Stimulated activated CD4-positive, alpha-beta T cell treated with anti-CD3 and anti-CD28 coated beads, Interleukin-15, amount 100 ng/mL, for 48 hours (primary cell): ENCODE measurements at regions not wholly inside any gene's neighbourhood (a gene's known extent, or its start where the extent isn't known, plus 50 kb on each side); places are given as distances from the start of the nearest gene placed in this dataset.
A peak's percentile ranks its signal among the peaks of the same experiment; 100 is the strongest.

Experiments used
- DNase-seq, 2 donors: peaks; one replicate each; pipeline ENCODE4 v3.0.0-alpha.2; 2020; ENCODE audit warnings: low read depth in 2 of 2

GRCh38 chr2:147366279-147366678 lies 478.6 kb upstream of the ACVR2A start:
- no peak for DNase-seq

DNA sequence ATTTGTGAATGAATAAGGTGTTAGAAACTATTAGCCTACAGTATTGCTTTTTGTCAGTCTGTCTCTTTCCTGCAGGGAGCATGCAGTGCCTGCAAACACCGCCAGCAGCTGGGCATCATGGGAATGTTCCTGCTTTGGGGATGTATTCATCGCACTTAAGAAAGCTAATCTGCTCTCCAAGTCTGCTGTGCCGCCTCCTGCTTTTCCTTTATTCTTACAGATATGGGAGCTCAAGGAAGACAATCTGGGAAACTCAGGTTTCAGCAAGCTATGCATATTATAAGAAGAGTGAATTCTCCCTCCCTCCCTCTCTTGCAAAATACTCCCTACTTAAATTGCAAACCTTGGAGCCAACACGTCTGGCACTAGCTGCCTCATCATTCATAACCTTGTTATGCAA lies 479.2 kb upstream of the ACVR2A start:
- DNase-seq: no peak

- no peak for DNase-seq
Measured at GRCh38 chr2:147364597-147364996, 480.2 kb upstream of the ACVR2A start.

DNA sequence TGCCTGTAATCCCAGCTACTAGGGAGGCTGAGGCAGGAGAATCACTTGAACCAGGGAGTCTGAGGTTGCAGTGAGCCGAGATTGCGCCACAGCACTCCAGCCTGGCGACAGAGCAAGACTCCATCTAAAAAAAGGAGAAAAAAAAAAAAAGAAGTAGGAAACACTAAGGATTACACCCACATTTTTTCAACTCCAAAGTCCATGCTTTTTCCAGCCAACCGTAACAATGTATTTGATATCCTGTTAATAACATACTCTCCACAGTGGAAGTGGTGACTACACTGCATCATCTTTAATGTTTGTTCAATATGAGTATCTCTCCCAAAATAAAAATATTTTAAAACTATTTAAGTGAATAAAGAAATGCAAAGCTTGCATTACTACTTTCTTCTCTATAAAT lies 481.6 kb upstream of the ACVR2A start:
- no peak for DNase-seq

GRCh38 chr2:147358375-147358774 lies 486.5 kb upstream of the ACVR2A start:
- no peak for DNase-seq

GRCh38 chr2:147356157-147356556 lies 488.7 kb upstream of the ACVR2A start:
- no peak for DNase-seq

DNA sequence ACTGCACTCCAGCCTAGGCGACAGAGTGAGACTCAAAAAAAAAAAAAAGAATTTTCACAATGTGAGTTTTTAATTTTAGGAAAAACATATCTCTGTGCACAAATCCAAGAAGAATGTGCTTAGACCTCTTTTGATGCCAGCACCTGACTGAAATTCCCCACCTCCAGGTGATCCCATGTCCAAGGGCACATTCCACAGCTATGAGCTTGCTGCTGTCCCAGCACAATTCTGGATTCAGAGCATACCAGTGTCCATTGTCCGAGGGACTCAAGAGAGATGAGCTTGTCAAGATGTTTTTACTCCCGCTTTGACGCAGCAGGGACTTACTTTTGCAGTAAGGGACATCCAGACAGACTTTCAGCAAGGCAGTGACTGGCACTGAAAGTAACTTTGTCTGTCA lies 489.1 kb upstream of the ACVR2A start:
- no peak for DNase-seq

DNA sequence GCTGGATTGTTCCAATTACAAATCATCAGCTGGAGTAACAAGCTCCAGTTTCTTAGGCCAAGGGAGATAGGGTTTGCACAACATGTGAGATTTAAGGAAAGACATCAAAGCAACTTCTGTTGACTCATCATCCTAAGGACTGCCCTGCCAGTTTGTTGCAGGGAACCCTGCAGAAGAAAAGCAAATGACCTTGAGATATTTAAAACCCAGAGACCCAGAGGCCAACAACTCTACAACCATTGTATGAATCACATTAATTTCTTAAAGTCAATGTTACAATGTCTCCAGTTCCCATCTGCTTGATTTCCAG lies 491.8 kb upstream of the ACVR2A start:
- no peak for DNase-seq

DNA sequence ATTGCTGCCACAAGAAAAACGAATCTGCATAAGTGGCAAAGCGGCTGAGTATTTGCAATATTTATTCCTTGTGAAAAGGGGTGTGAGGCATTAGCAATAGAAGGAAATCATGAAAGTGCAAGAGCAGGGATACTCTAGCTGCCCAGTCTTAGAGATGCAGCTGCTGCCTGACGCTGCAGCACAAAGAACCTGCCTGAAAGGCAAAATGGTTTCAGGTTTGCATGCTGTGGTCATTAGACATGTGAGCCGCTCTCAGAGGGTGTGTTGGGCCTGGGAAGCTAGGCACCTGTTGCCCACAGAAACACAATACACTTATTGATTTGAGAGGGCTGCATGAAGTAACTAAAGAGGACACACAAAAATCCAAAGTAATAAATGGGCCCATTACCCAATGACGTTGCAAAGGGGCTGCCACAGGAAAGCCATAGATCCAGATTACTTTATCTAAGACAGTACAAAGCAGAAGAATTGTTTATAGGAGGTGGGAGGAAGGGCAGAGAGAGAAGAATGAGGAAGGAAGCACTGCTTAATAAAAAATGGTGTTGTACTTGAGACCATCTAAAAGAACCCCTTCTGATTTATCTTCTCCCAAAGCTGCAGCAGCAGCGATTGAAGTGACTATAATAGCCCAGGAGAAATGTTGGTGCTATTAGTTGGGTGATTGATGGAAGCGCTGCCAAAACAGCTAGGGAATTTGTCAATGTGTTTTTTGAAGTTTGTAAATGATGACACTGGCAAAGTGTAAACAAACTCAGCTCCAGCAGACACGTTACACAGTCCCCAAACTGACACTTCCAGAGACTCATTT lies 492.4 kb upstream of the ACVR2A start:
- DNase-seq: no peak

GRCh38 chr2:147351784-147352183 lies 493.0 kb upstream of the ACVR2A start:
- DNase-seq: no peak

DNA sequence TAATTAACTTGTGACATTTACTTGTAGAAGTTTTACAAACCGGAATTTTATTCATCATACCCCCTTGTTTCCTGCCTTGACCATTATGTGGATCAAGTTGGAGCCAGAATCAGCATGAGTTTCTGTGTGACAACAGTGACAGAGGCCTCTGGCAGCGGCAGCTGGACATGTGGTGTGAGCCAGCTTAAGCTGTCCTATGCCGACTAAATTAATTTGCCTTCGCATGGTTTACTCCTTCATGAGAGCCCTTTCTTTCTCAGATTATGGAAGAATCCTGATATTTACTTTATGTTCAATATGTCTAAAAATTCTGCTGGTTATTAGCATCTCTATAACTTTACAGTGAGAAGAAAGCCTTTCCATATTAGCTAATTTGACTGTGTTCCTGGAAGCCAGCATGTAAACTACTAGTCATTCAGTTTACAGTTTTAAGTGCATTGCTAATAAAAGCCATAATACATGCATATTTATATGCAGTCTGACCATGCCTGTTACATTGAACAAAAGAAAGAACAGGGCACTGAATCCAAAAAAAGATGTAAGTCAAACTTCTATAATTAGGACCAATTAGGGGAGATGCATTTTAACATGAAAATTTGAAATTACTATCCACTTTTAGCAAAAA lies 495.8 kb upstream of the ACVR2A start:
- DNase-seq: no peak

DNA sequence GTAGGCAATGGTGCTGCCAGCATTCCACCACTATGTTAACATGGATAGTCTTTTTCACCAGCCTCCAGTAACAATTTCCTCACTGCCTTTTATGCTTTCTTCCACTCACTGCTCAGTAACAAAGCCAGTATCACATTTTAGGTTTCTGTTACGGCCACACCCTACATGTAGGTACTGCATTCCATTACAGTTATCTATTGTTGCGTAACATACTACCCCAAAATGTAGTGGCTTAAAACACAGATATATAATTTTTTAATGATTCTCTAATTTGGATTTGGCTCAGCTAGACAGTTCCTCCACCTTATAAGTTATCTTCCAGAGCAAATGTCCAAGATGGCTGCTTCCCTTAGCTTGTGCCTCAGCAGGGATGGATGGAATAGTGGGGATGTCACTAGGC lies 498.7 kb upstream of the ACVR2A start:
- DNase-seq: no peak

GRCh38 chr2:147345246-147345645 lies 499.6 kb upstream of the ACVR2A start:
- DNase-seq: no peak

- no peak for DNase-seq
Measured at GRCh38 chr2:147342329-147342728, 502.5 kb upstream of the ACVR2A start.

- peak in 1 of 2 donors; percentile 42 for DNase-seq
Measured at GRCh38 chr2:147331790-147332419, 512.9 kb upstream of the ACVR2A start.

DNA sequence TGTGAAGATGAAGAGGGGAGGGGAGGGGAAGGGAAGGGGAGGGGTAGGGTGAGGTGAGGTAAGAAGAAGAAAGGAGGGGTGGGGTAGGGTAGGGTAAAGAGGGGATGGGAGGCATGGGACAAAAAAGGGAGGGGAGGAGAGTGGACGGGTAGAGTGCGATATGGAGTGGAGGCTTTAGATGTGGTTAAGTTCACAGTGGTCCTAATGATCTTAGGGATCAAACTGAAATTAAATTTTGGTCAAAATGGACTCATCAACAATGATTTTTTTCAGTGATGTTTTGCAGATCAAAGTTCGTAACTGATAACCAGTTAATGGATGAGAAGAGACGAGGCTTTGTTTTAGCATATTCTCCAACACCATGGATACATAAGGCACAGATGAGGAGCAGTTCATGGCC lies 513.9 kb upstream of the ACVR2A start:
- no peak for DNase-seq

DNA sequence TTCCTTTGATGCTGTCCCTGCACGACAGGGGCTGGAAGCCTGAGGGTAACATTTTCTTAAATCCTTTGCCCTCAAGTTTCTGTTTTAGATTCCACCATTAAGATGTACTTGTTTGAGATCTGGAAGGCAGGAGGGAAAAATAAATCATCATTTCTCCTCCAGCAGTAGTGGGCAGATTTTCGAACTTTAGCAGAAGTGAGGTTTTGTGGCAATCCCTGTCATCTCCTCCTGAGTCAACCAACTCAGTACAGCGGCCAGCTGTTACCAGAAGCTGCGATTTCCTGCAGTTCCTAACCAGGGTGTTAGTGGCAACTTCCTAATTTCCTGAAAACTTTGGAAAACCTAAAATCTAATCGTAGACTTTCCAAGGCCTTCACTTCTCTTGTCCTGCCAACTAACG lies 517.2 kb upstream of the ACVR2A start:
- peak in 1 of 2 donors; percentile 20 for DNase-seq

GRCh38 chr2:147325990-147326389 lies 518.8 kb upstream of the ACVR2A start:
- DNase-seq: no peak

- no peak for DNase-seq
Measured at GRCh38 chr2:147320146-147320545, 524.7 kb upstream of the ACVR2A start.

DNA sequence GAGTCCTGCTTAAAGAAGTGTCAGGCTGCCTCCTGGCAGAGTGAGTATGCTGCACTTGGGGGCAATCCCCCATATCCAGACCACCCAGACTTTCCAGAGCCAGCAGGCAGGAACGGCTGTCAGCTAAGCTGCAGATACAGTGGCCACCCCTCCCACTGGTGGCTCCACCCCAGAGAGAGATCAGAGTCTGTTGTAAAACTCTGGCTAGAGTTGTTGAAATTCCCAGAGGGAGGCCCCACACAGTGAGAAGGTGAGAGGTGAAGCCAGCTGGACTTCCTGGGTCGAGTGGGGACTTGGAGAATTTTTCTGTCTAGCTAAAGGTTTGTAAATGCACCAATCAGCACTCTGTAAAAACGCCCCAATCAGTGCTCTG lies 533.8 kb upstream of the ACVR2A start:
- DNase-seq: no peak

- no peak for DNase-seq
Measured at GRCh38 chr2:147310335-147311057, 534.3 kb upstream of the ACVR2A start.

- DNase-seq: peak in 1 of 2 donors; percentile 6
Measured at GRCh38 chr2:147297820-147298219, 547.0 kb upstream of the ACVR2A start.
